H1 (cell line): ENCODE measurements at regions not wholly inside any gene's neighbourhood (a gene's known extent, or its start where the extent isn't known, plus 50 kb on each side); places are given as distances from the start of the nearest gene placed in this dataset.

ENCODE experiments used
- CTCF ChIA-PET: fragments of 300-600 bp; sonication (Branson Sonifier 250); formaldehyde crosslinking; loops from one replicate; lab custom pipeline; 2021; ENCODE audit not compliant: partially characterized antibody; lab: Charles Lee
- POLR2A ChIA-PET: fragments of 300-600 bp; sonication (Branson Sonifier 250); formaldehyde crosslinking; loops from one replicate; lab custom pipeline; 2021; ENCODE audit warnings: inconsistent platforms; ENCODE audit not compliant: partially characterized antibody; lab: Charles Lee
- DNase-seq, 2 experiments: peaks; one replicate each; pipeline versions ENCODE4 v3.0.0 to v3.0.0-alpha.2; 2010 to 2022; ENCODE audit warnings: low spot score in 2 of 2, low read depth in 1 of 2, mixed read lengths in 1 of 2
- FAIRE-seq: peaks from 2 replicates; lab custom pipeline; 2011; peaks lifted over from hg19 to GRCh38; lab: Jason Lieb, UNC
- H2AFZ ChIP-seq: 2 replicates; pipeline ENCODE4 v1.8.1; 2012; ENCODE audit warnings: low read length, inconsistent platforms
- H2AK5ac ChIP-seq: 2 replicates; pipeline ENCODE4 v1.6.1; 2013; ENCODE audit warnings: low read depth, low read length
- H2BK120ac ChIP-seq: replicated peaks from 2 replicates; pipeline ENCODE3; 2013; ENCODE audit warnings: low read depth, low read length, inconsistent platforms
- H2BK12ac ChIP-seq: 2 replicates; pipeline ENCODE4 v1.6.1; 2013; ENCODE audit warnings: low read depth, low read length
- H2BK15ac ChIP-seq: 2 replicates; pipeline ENCODE4 v1.6.1; 2013; ENCODE audit warnings: low read length
- H2BK20ac ChIP-seq: 2 replicates; pipeline ENCODE4 v1.6.1; 2013; ENCODE audit warnings: low read length
- H2BK5ac ChIP-seq: 2 replicates; pipeline ENCODE4 v1.6.1; 2013; ENCODE audit warnings: low read depth, low read length
- H3K14ac ChIP-seq: 2 replicates; pipeline ENCODE4 v1.6.1; 2013; ENCODE audit warnings: inconsistent platforms; ENCODE audit not compliant: insufficient read length
- H3K18ac ChIP-seq: 2 replicates; pipeline ENCODE4 v1.6.1; 2013; ENCODE audit warnings: low read length; ENCODE audit errors: extremely low read depth
- H3K23ac ChIP-seq: 2 replicates; pipeline ENCODE4 v1.6.1; 2013; ENCODE audit warnings: inconsistent platforms; ENCODE audit not compliant: insufficient read length
- H3K23me2 ChIP-seq: 2 replicates; pipeline ENCODE4 v1.6.1; 2013; ENCODE audit warnings: low read depth, low read length
- H3K27ac ChIP-seq: 2 replicates; pipeline ENCODE4 v1.6.1; 2011; ENCODE audit warnings: low read depth, low read length, inconsistent platforms
- H3K27me3 ChIP-seq, 4 experiments: replicated peaks in 1 of 4; 1 replicate in 1 of 4; 2 replicates in 3 of 4; pipeline versions ENCODE4 v1.6.1 to v1.8.1; 2011 to 2013; ENCODE audit warnings: low read length in 3 of 4, mild to moderate bottlenecking in 3 of 4, inconsistent platforms in 2 of 4, mixed read lengths in 2 of 4, moderate library complexity in 1 of 4; ENCODE audit not compliant: control insufficient read depth in 3 of 4, insufficient read depth in 3 of 4; ENCODE audit errors: extremely low read depth in 1 of 4
- H3K36me3 ChIP-seq, 4 experiments: 2 replicates each; pipeline versions ENCODE4 v1.6.1 to v1.8.1; 2011 to 2013; ENCODE audit warnings: mild to moderate bottlenecking in 4 of 4, low read length in 3 of 4, moderate library complexity in 2 of 4, control low read depth in 1 of 4, inconsistent platforms in 1 of 4; ENCODE audit not compliant: insufficient read depth in 4 of 4, control insufficient read depth in 2 of 4
- H3K4ac ChIP-seq: replicated peaks from 2 replicates; pipeline ENCODE3; 2013; ENCODE audit warnings: low read length, low read depth, mixed read lengths, inconsistent platforms; ENCODE audit not compliant: insufficient read length
- H3K4me1 ChIP-seq, 4 experiments: replicated peaks in 1 of 4; 1 replicate in 1 of 4; 2 replicates in 3 of 4; pipeline versions ENCODE4 v1.6.1 to v1.8.1; 2011 to 2013; ENCODE audit warnings: low read length in 3 of 4, inconsistent platforms in 2 of 4, mixed read lengths in 1 of 4; ENCODE audit not compliant: insufficient read depth in 4 of 4, control insufficient read depth in 3 of 4
- H3K4me2 ChIP-seq, 2 experiments: 2 replicates each; pipeline versions ENCODE4 v1.6.1 to v1.8.1; 2011 to 2013; ENCODE audit warnings: low read depth in 2 of 2, low read length in 2 of 2, control low read depth in 1 of 2, inconsistent platforms in 1 of 2, mild to moderate bottlenecking in 1 of 2; ENCODE audit not compliant: insufficient read depth in 1 of 2
- H3K4me3 ChIP-seq, 4 experiments: fragments of 200-600, 300-600 bp in 1 of 4; sonication (generic), shearing (Covaris generic), sonication (Bioruptor Twin) in 1 of 4; 2 replicates each; pipeline versions ENCODE4 v1.5.1 to v1.8.1; 2011 to 2016; ENCODE audit warnings: low read length in 4 of 4, low read depth in 3 of 4, control low read depth in 2 of 4, inconsistent platforms in 2 of 4, mild to moderate bottlenecking in 2 of 4, mixed read lengths in 1 of 4, moderate library complexity in 1 of 4; ENCODE audit not compliant: insufficient read depth in 2 of 4; ENCODE audit errors: extremely low read depth in 1 of 4
- H3K56ac ChIP-seq: replicated peaks from 2 replicates; pipeline ENCODE3; 2013; ENCODE audit warnings: low read depth, mild to moderate bottlenecking, mixed read lengths, low read length, inconsistent platforms; ENCODE audit not compliant: insufficient read length
- H3K79me1 ChIP-seq: 2 replicates; pipeline ENCODE4 v1.6.1; 2013; ENCODE audit warnings: low read depth, low read length, control low read depth
- H3K79me2 ChIP-seq, 2 experiments: 2 replicates each; pipeline versions ENCODE4 v1.6.1 to v1.8.1; 2012 to 2013; ENCODE audit warnings: low read length in 2 of 2, mild to moderate bottlenecking in 2 of 2, inconsistent platforms in 1 of 2; ENCODE audit not compliant: insufficient read depth in 2 of 2, control insufficient read depth in 1 of 2
- H3K9ac ChIP-seq, 4 experiments: replicated peaks in 1 of 4; 1 replicate in 1 of 4; 2 replicates in 3 of 4; pipeline versions ENCODE4 v1.6.1 to v1.8.1; 2011 to 2013; ENCODE audit warnings: low read depth in 3 of 4, low read length in 3 of 4, control low read depth in 2 of 4, mild to moderate bottlenecking in 2 of 4, moderate library complexity in 2 of 4, inconsistent platforms in 1 of 4; ENCODE audit errors: extremely low read depth in 1 of 4
- H3K9me3 ChIP-seq, 2 experiments: 2 replicates each; pipeline versions ENCODE4 v1.6.1 to v1.8.1; 2012 to 2013; ENCODE audit warnings: mild to moderate bottlenecking in 2 of 2, moderate library complexity in 2 of 2, control low read depth in 1 of 2, inconsistent platforms in 1 of 2, low read depth in 1 of 2, low read length in 1 of 2, mixed read lengths in 1 of 2; ENCODE audit not compliant: insufficient read depth in 2 of 2
- H4K20me1 ChIP-seq, 2 experiments: replicated peaks in 1 of 2; 2 replicates each; pipeline versions ENCODE3 to v1.8.1; 2011 to 2013; ENCODE audit warnings: inconsistent platforms in 2 of 2, low read length in 2 of 2, mild to moderate bottlenecking in 1 of 2; ENCODE audit not compliant: insufficient read depth in 2 of 2, control insufficient read depth in 1 of 2
- H4K5ac ChIP-seq: 2 replicates; pipeline ENCODE4 v1.6.1; 2013; ENCODE audit warnings: low read length, low read depth, mixed read lengths, inconsistent platforms; ENCODE audit not compliant: insufficient read length
- H4K8ac ChIP-seq: 2 replicates; pipeline ENCODE4 v1.8.0; 2013; ENCODE audit warnings: mild to moderate bottlenecking, moderate library complexity, low read length, inconsistent platforms; ENCODE audit not compliant: insufficient read depth; ENCODE audit errors: extremely low read depth
- H4K91ac ChIP-seq: replicated peaks from 2 replicates; pipeline ENCODE3; 2013; ENCODE audit warnings: low read length, mixed read lengths, inconsistent platforms; ENCODE audit not compliant: insufficient read length
- CTCF ChIP-seq, 3 experiments: IDR thresholded peaks; 1 replicate in 2 of 3; 2 replicates in 1 of 3; pipeline versions ENCODE4 v1.5.1 to v1.6.1; 2011; ENCODE audit warnings: low read length in 3 of 3, mild to moderate bottlenecking in 3 of 3, inconsistent platforms in 2 of 3, low read depth in 1 of 3, moderate library complexity in 1 of 3; ENCODE audit not compliant: insufficient read depth in 1 of 3; ENCODE audit errors: control extremely low read depth in 1 of 3
- EGR1 ChIP-seq: IDR thresholded peaks from 2 replicates; pipeline ENCODE4 v1.6.1; 2011; ENCODE audit warnings: low read depth, low read length, borderline replicate concordance
- HDAC2 ChIP-seq, 2 experiments: fragments of 300-600 bp in 1 of 2; sonication (generic) in 1 of 2; IDR thresholded peaks; 2 replicates each; pipeline ENCODE4 v1.6.1; 2011 to 2012; ENCODE audit warnings: low read depth in 2 of 2, low read length in 2 of 2, mild to moderate bottlenecking in 2 of 2, moderate library complexity in 2 of 2, borderline replicate concordance in 1 of 2, inconsistent platforms in 1 of 2
- JUND ChIP-seq: IDR thresholded peaks from 2 replicates; pipeline ENCODE4 v1.6.1; 2011; ENCODE audit warnings: mild to moderate bottlenecking, improper control_type of control experiment, low read length
- NANOG ChIP-seq: IDR thresholded peaks from 2 replicates; pipeline ENCODE4 v1.6.1; 2011; ENCODE audit warnings: low read length, low read depth, mild to moderate bottlenecking, inconsistent platforms; ENCODE audit not compliant: insufficient read depth, poor library complexity, severe bottlenecking
- POU5F1 ChIP-seq: IDR thresholded peaks from 2 replicates; pipeline ENCODE4 v1.6.1; 2011; ENCODE audit warnings: low read depth, mild to moderate bottlenecking, low read length, moderate library complexity
- RFX5 ChIP-seq: IDR thresholded peaks from 2 replicates; pipeline ENCODE4 v1.6.1; 2011; ENCODE audit warnings: low read depth, low read length, improper control_type of control experiment, borderline replicate concordance
- SIN3A ChIP-seq, 2 experiments: IDR thresholded peaks in 1 of 2; conservative IDR thresholded peaks in 1 of 2; 2 replicates each; pipeline ENCODE4 v1.6.1; 2011 to 2012; ENCODE audit warnings: low read length in 2 of 2, improper control_type of control experiment in 1 of 2, low read depth in 1 of 2, mild to moderate bottlenecking in 1 of 2
- SP4 ChIP-seq: IDR thresholded peaks from 2 replicates; pipeline ENCODE4 v1.6.1; 2012; ENCODE audit warnings: low read length, inconsistent platforms

- no peak for FAIRE-seq
- Histone ChIP-seq H3K4me3 (no peak overlapping the region), H3K27me3 (no peaks in the 10 kb centered on the region), H3K79me1 (no peaks in the 10 kb centered on the region), H3K9me3 (no peaks in the 10 kb centered on the region; a peak in 1 of 4 replicates), H3K14ac (no peak overlapping the region), H2BK12ac (no peak overlapping the region), H3K4me1 (no peaks in the 10 kb centered on the region), H2BK20ac (no peak overlapping the region), H2AK5ac (no peak overlapping the region), H3K56ac (no peak overlapping the region), H2AFZ (no peak overlapping the region), H3K27ac (no peak overlapping the region), H3K4ac (no peak overlapping the region), H3K23ac (no peak overlapping the region)
- no peak for TF ChIP-seq JUND
- no peak for TF ChIP-seq POU5F1
- no peak for TF ChIP-seq HDAC2 (IDR thresholded peaks at IDR 0.05; ENCODE audit: borderline replicate concordance in 1 of 2, low read depth in 2 of 2, low read length in 2 of 2)
- no peak for TF ChIP-seq RFX5
- TF ChIP-seq EGR1, result no peak
- TF ChIP-seq NANOG, result no peak
- no peak for TF ChIP-seq SP4
- no peak for TF ChIP-seq CTCF (IDR thresholded peaks at IDR 0.05; ENCODE audit: control extremely low read depth in 1 of 3, insufficient read depth in 1 of 3, low read depth in 1 of 3, low read length in 3 of 3)
- no peak for TF ChIP-seq SIN3A (conservative IDR thresholded peaks at IDR 0.05 in 1 of 2, IDR thresholded peaks at IDR 0.05 in 1 of 2; ENCODE audit: low read depth in 1 of 2, low read length in 2 of 2)
- TF ChIP-seq, all 59 proteins: peak for 0
- Histone ChIP-seq H2BK15ac (no peak overlapping the region), H3K79me2 (no peaks in the 10 kb centered on the region), H3K18ac (no peak overlapping the region), H4K8ac (no peak overlapping the region), H3K4me2 (no peak overlapping the region), H2BK5ac (no peak overlapping the region), H3K36me3 (no peaks in the 10 kb centered on the region), H2BK120ac (no peak overlapping the region), H4K20me1 (no peaks in the 10 kb centered on the region), H3K9ac (no peak overlapping the region), H3K23me2 (no peaks in the 10 kb centered on the region), H4K91ac (no peak overlapping the region), H4K5ac (no peak overlapping the region)
- no peak for DNase-seq
- POLR2A ChIA-PET, result no interaction called here
- CTCF ChIA-PET, result interaction anchor here (0.6 to 0.9 kb wide), 2 partner anchors 204 to 642 kb away, joined by 3 to 4 read pairs; no protein-coding TSS in a partner anchor
These were observed 62.7 kb upstream of the MYCBP2 start for GRCh38 chr13:77389625-77390000.
